Lower lobe of right lung (tissue), 2 donors: ENCODE measurements at regions not wholly inside any gene's neighbourhood (a gene's known extent, or its start where the extent isn't known, plus 50 kb on each side); places are given as distances from the start of the nearest gene placed in this dataset.

Experiments used
- ATAC-seq, 2 donors: fragments of 200-7000 bp; cut with Tn5 transposase; one replicate each; pipeline ENCODE4 v1.9.1; 2020 to 2022; ENCODE audit warnings: mild to moderate bottlenecking in 2 of 2, moderate library complexity in 2 of 2
- DNase-seq: peaks from one replicate; pipeline ENCODE4 v3.0.0-alpha.2; 2020
- H3K27ac ChIP-seq: fragments of 200-600 bp; one replicate; pipeline ENCODE4 v1.8.0; 2022
- H3K27me3 ChIP-seq: fragments of 200-600 bp; one replicate; pipeline ENCODE4 v1.8.0; 2022; ENCODE audit warnings: low read depth
- H3K36me3 ChIP-seq: fragments of 200-600 bp; one replicate; pipeline ENCODE4 v1.8.0; 2022; ENCODE audit warnings: mild to moderate bottlenecking
- H3K4me1 ChIP-seq: fragments of 200-600 bp; one replicate; pipeline ENCODE4 v1.8.0; 2022
- H3K4me3 ChIP-seq: fragments of 200-600 bp; one replicate; pipeline ENCODE4 v1.8.0; 2022; ENCODE audit warnings: mild to moderate bottlenecking
- H3K9me3 ChIP-seq: fragments of 200-600 bp; one replicate; pipeline ENCODE4 v1.8.0; 2022
- CTCF ChIP-seq: fragments of 200-600 bp; IDR thresholded peaks from one replicate; pipeline ENCODE4 v1.8.0; 2022; ENCODE audit warnings: antibody characterized with exemption, mild to moderate bottlenecking
- intact Hi-C: fragments of 100-400 bp; cut with DNase I; formaldehyde crosslinking; loops from one replicate; pipeline ENCODE4 v1.11.0; 2022
- donor health status: DM: no; HTN: yes; CAD: no; lungs with severe emphysema.

- ATAC-seq = no peak
- H3K4me1 ChIP-seq = no peaks in the 10 kb centered on the region
- intact Hi-C loops = no loop called here
- no peak for DNase-seq
- no peaks in the 10 kb centered on the region for H3K9me3 ChIP-seq
- no peak overlapping the region for H3K27ac ChIP-seq
- no peak overlapping the region for H3K4me3 ChIP-seq
- H3K36me3 ChIP-seq = no peaks in the 10 kb centered on the region
- H3K27me3 ChIP-seq = no peaks in the 10 kb centered on the region
- no peak for TF ChIP-seq CTCF
Observed at GRCh38 chr6:44608175-44608574, 220.7 kb downstream of the CDC5L start.

GRCh38 chr6:44609051-44609612 lies 221.6 kb downstream of the CDC5L start:
- no peak overlapping the region for H3K4me3 ChIP-seq
- ATAC-seq = no peak
- intact Hi-C loops = no loop called here
- no peak for DNase-seq
- no peak overlapping the region for H3K27ac ChIP-seq
- no peaks in the 10 kb centered on the region for H3K4me1 ChIP-seq
- TF ChIP-seq CTCF = no peak
- no peaks in the 10 kb centered on the region for H3K36me3 ChIP-seq
- H3K9me3 ChIP-seq = no peaks in the 10 kb centered on the region
- H3K27me3 ChIP-seq = no peaks in the 10 kb centered on the region

GRCh38 chr6:44614396-44614795 lies 226.9 kb downstream of the CDC5L start:
- no peak for TF ChIP-seq CTCF
- Histone ChIP-seq H3K27me3 (no peaks in the 10 kb centered on the region), H3K4me3 (no peak overlapping the region), H3K27ac (no peak overlapping the region), H3K36me3 (no peaks in the 10 kb centered on the region), H3K9me3 (no peaks in the 10 kb centered on the region), H3K4me1 (no peaks in the 10 kb centered on the region)
- DNase-seq (no peak), ATAC-seq (no peak)
- intact Hi-C loops = no loop called here

GRCh38 chr6:44615621-44616020 lies 228.1 kb downstream of the CDC5L start:
- H3K4me3 ChIP-seq = no peak overlapping the region
- H3K36me3 ChIP-seq = no peaks in the 10 kb centered on the region
- H3K4me1 ChIP-seq = no peaks in the 10 kb centered on the region
- H3K27me3 ChIP-seq = no peaks in the 10 kb centered on the region
- intact Hi-C loops = no loop called here
- ATAC-seq (no peak), DNase-seq (no peak)
- no peaks in the 10 kb centered on the region for H3K9me3 ChIP-seq
- TF ChIP-seq CTCF = no peak
- H3K27ac ChIP-seq = no peak overlapping the region

GRCh38 chr6:44617416-44617815 lies 229.9 kb downstream of the CDC5L start:
- intact Hi-C loops = no loop called here
- Histone ChIP-seq H3K9me3 (no peaks in the 10 kb centered on the region), H3K4me1 (no peaks in the 10 kb centered on the region), H3K4me3 (no peak overlapping the region), H3K27ac (no peak overlapping the region), H3K27me3 (no peaks in the 10 kb centered on the region), H3K36me3 (no peaks in the 10 kb centered on the region)
- ATAC-seq (no peak), DNase-seq (no peak)
- no peak for TF ChIP-seq CTCF

- no peaks in the 10 kb centered on the region for H3K27me3 ChIP-seq
- H3K4me3 ChIP-seq = no peak overlapping the region
- ATAC-seq (no peak), DNase-seq (no peak)
- H3K9me3 ChIP-seq = no peaks in the 10 kb centered on the region
- no peaks in the 10 kb centered on the region for H3K36me3 ChIP-seq
- intact Hi-C loops = no loop called here
- H3K4me1 ChIP-seq = no peaks in the 10 kb centered on the region
- TF ChIP-seq CTCF = no peak
- H3K27ac ChIP-seq = no peak overlapping the region
Observed at GRCh38 chr6:44618371-44618770, 230.9 kb downstream of the CDC5L start.
